Mononuclear cell (primary cell): ENCODE measurements at regions not wholly inside any gene's neighbourhood (a gene's known extent, or its start where the extent isn't known, plus 50 kb on each side); places are given as distances from the start of the nearest gene placed in this dataset.

Source experiments
- H3K27me3 ChIP-seq: 2 replicates; pipeline ENCODE4 v1.6.0; 2011; ENCODE audit warnings: low read length, control low read depth; ENCODE audit not compliant: insufficient read depth
- H3K4me1 ChIP-seq: 2 replicates; pipeline ENCODE4 v1.5.1; 2011; ENCODE audit warnings: mild to moderate bottlenecking, low read length, control low read depth; ENCODE audit not compliant: insufficient read depth
- H3K4me3 ChIP-seq: 2 replicates; pipeline ENCODE4 v1.5.1; 2011; ENCODE audit warnings: mild to moderate bottlenecking, low read length, moderate library complexity
- H3K9me3 ChIP-seq: 2 replicates; pipeline ENCODE4 v1.5.1; 2011; ENCODE audit warnings: low read depth, mild to moderate bottlenecking, control low read depth, low read length

- H3K4me1 ChIP-seq = no peaks in the 10 kb centered on the region
- no peak overlapping the region for H3K4me3 ChIP-seq
- H3K9me3 ChIP-seq = no peaks in the 10 kb centered on the region
- H3K27me3 ChIP-seq = no peaks in the 10 kb centered on the region
These were observed 337.0 kb upstream of the SLC10A2 start for GRCh38 chr13:103403148-103403740.

GRCh38 chr13:103395139-103395538 is 328.9 kb upstream of the SLC10A2 start:
- no peak overlapping the region for H3K4me3 ChIP-seq
- no peaks in the 10 kb centered on the region for H3K4me1 ChIP-seq
- H3K27me3 ChIP-seq = no peaks in the 10 kb centered on the region
- no peaks in the 10 kb centered on the region for H3K9me3 ChIP-seq

GRCh38 chr13:103394618-103395017 is 328.4 kb upstream of the SLC10A2 start:
- Histone ChIP-seq H3K4me1 (no peaks in the 10 kb centered on the region), H3K4me3 (no peak overlapping the region), H3K27me3 (no peaks in the 10 kb centered on the region), H3K9me3 (no peaks in the 10 kb centered on the region)

- Histone ChIP-seq H3K4me1 (no peaks in the 10 kb centered on the region), H3K9me3 (no peaks in the 10 kb centered on the region)
These were observed 325.7 kb upstream of the SLC10A2 start for GRCh38 chr13:103391936-103392335.

GRCh38 chr13:103388839-103389238 is 322.6 kb upstream of the SLC10A2 start:
- no peaks in the 10 kb centered on the region for H3K27me3 ChIP-seq
- H3K4me3 ChIP-seq = no peak overlapping the region
- no peaks in the 10 kb centered on the region for H3K4me1 ChIP-seq
- H3K9me3 ChIP-seq = no peaks in the 10 kb centered on the region

More at GRCh38 chr13:103391936-103392335, 325.7 kb upstream of the SLC10A2 start:
- no peaks in the 10 kb centered on the region for H3K27me3 ChIP-seq
- no peak overlapping the region for H3K4me3 ChIP-seq

GRCh38 chr13:103386341-103386740 is 320.1 kb upstream of the SLC10A2 start:
- Histone ChIP-seq H3K9me3 (no peaks in the 10 kb centered on the region), H3K4me3 (no peak overlapping the region), H3K27me3 (no peaks in the 10 kb centered on the region), H3K4me1 (no peaks in the 10 kb centered on the region)

GRCh38 chr13:103373916-103374315 is 307.7 kb upstream of the SLC10A2 start:
- Histone ChIP-seq H3K9me3 (no peaks in the 10 kb centered on the region), H3K27me3 (no peaks in the 10 kb centered on the region), H3K4me3 (no peak overlapping the region), H3K4me1 (no peaks in the 10 kb centered on the region)

GRCh38 chr13:103371271-103371670 is 305.1 kb upstream of the SLC10A2 start:
- no peaks in the 10 kb centered on the region for H3K27me3 ChIP-seq
- H3K4me3 ChIP-seq = no peak overlapping the region
- H3K9me3 ChIP-seq = no peaks in the 10 kb centered on the region
- no peaks in the 10 kb centered on the region for H3K4me1 ChIP-seq

GRCh38 chr13:103370790-103371189 is 304.6 kb upstream of the SLC10A2 start:
- H3K4me3 ChIP-seq = no peak overlapping the region
- H3K9me3 ChIP-seq = no peaks in the 10 kb centered on the region
- no peaks in the 10 kb centered on the region for H3K4me1 ChIP-seq
- no peaks in the 10 kb centered on the region for H3K27me3 ChIP-seq

GRCh38 chr13:103358255-103358932 is 292.2 kb upstream of the SLC10A2 start:
- H3K4me1 ChIP-seq = no peaks in the 10 kb centered on the region
- no peak overlapping the region for H3K4me3 ChIP-seq

GRCh38 chr13:103356226-103356864 is 290.1 kb upstream of the SLC10A2 start:
- no peak overlapping the region for H3K4me3 ChIP-seq
- H3K9me3 ChIP-seq = no peaks in the 10 kb centered on the region
- H3K4me1 ChIP-seq = no peaks in the 10 kb centered on the region
- no peaks in the 10 kb centered on the region for H3K27me3 ChIP-seq

More at GRCh38 chr13:103358255-103358932, 292.2 kb upstream of the SLC10A2 start:
- Histone ChIP-seq H3K27me3 (no peaks in the 10 kb centered on the region), H3K9me3 (no peaks in the 10 kb centered on the region)

GRCh38 chr13:103354171-103354570 is 288.0 kb upstream of the SLC10A2 start:
- Histone ChIP-seq H3K4me3 (no peak overlapping the region), H3K4me1 (no peaks in the 10 kb centered on the region), H3K27me3 (no peaks in the 10 kb centered on the region), H3K9me3 (no peaks in the 10 kb centered on the region)

GRCh38 chr13:103351035-103351828 is 285.0 kb upstream of the SLC10A2 start:
- Histone ChIP-seq H3K4me3 (no peak overlapping the region), H3K4me1 (no peaks in the 10 kb centered on the region), H3K9me3 (no peaks in the 10 kb centered on the region), H3K27me3 (no peaks in the 10 kb centered on the region)

GRCh38 chr13:103350147-103350546 is 283.9 kb upstream of the SLC10A2 start:
- Histone ChIP-seq H3K9me3 (no peaks in the 10 kb centered on the region), H3K4me3 (no peak overlapping the region), H3K27me3 (no peaks in the 10 kb centered on the region), H3K4me1 (no peaks in the 10 kb centered on the region)
